Right renal cortex interstitium (tissue), 3 donors: ENCODE measurements at regions not wholly inside any gene's neighbourhood (a gene's known extent, or its start where the extent isn't known, plus 50 kb on each side); places are given as distances from the start of the nearest gene placed in this dataset.
"Not testable (repeated sequence)": the region's sequence is repeated elsewhere in the genome, so short reads cannot be mapped to it uniquely, and the experiment has no call there.

Source experiments
- DNase-seq, 3 donors: peaks; one replicate each; pipeline ENCODE4 v3.0.0-alpha.2; 2013; ENCODE audit warnings: low read depth in 3 of 3, low spot score in 2 of 3

GRCh38 chr11:45412521-45412920 is 126.4 kb upstream of the SYT13 start:
- DNase-seq: no peak

DNA sequence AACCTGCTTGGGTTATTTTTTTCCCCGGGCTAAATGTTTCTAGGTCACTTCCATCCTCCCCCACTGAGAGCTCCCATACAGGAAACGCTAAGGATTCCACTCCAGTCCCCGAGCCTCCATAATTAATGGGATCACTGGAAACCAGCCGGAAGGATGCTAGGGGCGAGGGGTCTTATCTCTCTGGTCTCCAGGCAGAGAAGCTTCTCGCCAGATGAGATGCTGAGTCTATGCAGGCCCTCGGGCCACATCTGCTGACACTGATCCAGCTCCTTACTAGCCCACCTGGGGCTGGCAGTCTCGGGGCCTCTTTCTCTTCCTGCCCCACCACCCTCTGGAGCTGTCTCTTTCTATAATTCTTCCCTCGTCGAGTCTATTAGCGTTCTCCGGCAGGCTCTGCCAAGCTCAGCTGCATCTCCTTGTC is 125.9 kb upstream of the SYT13 start:
- no peak for DNase-seq

DNA sequence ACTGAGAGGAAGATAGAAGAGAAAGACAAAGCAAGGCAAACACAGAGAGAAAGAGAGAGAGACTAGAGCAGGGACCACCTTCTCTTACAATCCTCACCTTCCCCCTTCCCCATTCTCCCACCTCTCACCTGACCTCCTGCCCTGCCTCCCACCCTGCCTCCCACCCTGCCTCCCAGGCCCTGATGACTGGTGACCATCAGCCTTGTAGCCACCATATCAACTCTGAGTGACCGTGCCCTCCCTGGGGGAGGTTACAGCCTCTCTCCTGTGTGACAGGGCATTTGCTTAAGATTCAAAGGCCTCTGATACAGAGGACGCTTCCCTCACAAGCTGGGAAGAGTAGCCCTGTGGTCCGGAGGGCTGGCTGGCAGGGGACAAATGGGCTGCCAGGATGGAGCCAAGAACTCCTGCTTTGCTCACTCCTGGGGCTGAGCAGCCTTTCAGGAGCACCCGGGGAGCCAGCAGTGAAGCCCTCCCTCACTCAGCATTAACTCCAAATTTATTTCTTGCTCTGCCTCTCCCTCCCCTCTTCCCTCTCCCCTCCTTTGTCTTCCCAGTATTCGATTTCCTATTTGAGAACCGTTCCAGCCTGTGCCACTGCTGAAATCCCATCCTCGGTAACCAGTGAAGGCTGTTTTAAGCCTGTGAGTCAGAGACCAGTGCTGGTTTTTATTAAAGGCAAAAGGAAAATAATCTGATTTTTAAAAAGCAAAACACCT is 125.2 kb upstream of the SYT13 start:
- no peak for DNase-seq

DNA sequence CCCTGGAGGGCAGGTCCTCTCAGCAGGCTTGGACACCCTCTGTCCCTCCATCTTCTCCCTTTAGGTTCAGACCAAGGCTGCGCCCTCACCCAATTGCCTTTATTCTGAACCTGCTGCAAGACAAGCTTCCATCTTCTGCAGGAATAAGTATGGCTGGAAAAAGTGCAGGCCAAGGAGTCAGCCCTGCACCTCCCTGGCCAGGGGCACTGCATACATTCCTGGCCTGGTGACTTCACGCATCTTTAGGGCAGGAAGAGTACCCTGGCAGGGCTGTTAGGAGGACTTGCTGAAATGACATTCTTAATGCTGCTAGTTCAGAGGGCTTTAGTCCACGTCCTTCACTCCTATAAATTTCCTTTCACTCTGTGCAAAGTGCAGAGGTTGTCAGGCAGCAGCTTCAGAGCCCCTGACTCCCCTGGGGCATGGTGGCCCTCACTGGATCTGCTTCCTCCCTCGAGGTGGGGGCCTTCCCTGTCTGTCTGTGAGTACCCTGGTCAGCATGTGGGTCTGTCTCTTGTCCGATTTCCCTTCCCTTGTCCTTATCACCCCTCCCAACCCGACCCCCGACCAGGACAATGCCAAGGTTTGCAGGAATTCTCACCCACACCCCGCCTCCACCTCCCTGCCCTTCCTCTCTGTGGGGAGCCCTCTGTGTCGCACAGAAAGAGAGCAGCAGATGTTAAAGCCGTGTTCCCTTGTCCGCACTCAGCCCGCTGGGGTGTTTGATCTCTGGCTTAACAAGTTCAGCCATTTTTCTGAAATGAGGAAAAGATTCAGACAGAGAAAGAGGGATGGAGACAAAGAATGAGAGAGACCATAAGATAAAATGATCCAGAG is 124.5 kb upstream of the SYT13 start:
- DNase-seq: no peak

DNA sequence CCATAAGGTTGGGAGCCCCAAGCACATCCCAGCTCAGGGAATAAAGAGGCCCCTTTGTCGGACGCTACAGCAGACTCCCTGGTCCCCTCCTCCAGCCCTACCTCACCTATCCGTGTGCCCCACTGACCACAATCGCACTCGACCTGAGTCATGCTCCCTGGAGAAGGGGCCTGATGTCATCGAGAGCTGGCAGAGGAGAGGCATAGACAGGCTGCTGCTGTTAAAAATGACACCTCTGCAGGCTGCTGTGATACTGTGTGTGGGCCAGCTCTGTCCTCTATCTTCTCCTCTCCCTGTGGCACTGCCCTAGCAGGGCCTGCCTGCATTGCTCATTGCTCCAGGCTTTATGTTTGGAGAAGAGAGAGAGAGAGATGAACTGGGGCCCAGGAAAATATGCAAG is 123.4 kb upstream of the SYT13 start:
- no peak for DNase-seq

DNA sequence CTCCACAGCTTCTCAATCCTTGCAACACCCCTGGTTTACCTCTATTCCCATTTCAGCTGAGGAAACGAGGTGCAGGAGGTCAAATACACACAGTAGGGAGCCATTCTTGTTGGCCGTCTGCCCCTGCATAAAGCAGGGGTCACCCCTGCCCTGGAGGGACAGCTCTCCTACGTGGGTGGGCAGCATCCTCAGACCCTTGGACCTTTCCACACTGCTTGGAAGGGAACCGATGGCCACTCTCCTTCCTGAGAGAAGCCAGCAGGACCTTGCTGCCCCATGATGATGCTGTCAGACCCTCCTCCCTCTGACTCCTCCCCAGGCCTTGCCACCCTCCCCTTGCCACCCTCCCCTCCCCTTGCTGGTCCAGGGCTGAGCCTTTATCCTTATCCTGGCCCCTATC is 121.1 kb upstream of the SYT13 start:
- DNase-seq: no peak

DNA sequence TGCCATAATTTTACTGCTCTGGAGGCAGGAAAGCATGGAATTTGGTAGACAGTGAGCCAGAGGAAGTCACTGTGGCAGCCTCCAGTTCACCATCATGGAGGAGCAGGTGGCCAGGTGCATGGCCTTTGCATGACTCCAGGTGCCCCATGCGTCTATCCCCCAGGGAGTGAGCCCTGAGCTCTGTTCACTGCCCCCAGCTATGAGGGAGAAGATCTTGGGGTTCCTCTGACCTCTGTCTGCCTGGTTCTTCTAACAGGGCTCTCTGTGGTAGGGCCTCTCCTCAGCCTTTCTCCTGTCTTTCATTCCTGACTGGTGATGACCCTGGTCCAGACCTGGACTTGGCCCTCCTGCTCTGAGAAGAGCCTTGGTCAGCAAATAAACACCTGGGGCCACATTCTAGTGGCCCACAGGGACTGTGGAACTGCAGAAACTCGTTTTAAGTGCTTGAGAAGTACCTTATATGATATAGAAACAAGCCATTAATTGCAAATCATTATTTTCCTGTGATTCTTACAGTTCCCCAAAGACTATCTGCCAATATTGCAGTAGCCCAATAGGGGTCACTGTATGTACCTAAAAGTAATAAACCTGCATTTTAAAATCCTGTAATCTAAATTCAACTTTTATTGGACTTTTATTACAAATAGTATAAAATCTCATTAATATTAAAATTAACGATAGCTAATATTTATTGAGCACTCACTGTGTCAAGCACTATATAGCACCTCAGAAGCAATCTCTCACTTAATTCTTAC is 120.0 kb upstream of the SYT13 start:
- no peak for DNase-seq

DNA sequence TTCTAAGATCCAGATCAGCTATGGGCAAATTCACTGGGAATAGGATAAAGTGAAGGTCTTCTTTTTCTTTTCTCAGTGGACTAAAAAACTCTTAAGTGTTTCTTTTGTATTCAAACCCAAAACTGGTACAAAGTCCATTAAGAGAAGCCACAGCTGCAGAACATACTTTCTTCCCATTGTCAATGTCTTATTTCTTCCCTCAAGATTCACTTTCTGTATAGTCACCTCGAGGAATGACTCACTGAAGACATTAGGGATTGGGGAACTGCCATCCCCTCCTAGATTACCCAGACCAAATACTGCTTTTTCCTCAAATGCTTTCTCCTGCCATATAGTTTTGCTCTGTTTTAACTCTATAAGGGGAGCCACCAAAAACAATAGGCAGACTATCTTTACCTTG is 117.4 kb upstream of the SYT13 start:
- DNase-seq: not testable (repeated sequence)

GRCh38 chr11:45402049-45402630 is 116.0 kb upstream of the SYT13 start:
- DNase-seq: no peak

DNA sequence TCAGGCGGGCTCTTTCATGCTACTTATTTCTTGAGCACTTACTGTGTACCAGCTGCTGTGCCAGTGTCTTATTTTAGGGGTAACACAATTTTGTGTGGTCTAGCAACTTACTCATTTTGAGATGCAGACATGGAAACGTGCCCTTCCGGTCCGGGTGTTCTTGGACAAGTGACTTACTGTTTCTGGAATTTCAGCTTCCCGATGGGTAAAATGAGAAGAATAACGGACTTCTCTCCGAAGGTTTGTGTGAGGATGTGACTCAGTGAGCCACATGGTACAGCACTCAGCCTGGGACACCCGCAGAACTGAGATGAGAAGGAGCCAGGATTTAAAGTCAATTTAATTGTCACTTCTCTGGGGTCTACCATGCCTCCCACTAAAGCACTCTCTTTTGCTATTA is 114.5 kb upstream of the SYT13 start:
- no peak for DNase-seq

DNA sequence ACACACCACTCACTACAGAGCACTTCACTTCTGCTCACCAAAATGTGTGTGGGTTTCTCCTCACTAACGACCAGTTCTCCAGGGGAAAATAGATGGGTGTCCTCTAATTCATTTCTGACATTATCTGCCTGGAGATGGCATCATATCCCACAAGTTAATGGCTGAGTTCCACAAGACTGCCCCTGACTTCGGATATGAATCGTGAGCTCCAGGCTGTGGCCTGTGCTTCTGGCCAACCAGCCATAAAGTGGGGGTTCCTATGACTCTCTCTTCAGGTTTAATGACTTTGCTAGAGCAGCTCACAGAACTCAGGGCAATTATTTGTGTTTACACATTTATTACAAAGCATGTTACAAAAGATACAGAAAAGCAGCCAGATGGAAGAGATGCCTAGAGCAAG is 113.0 kb upstream of the SYT13 start:
- no peak for DNase-seq

GRCh38 chr11:45398325-45398724 is 112.2 kb upstream of the SYT13 start:
- DNase-seq: no peak

- no peak for DNase-seq
Observed at GRCh38 chr11:45396394-45396793, 110.3 kb upstream of the SYT13 start.

- no peak for DNase-seq
Observed at GRCh38 chr11:45395947-45396346, 109.8 kb upstream of the SYT13 start.

DNA sequence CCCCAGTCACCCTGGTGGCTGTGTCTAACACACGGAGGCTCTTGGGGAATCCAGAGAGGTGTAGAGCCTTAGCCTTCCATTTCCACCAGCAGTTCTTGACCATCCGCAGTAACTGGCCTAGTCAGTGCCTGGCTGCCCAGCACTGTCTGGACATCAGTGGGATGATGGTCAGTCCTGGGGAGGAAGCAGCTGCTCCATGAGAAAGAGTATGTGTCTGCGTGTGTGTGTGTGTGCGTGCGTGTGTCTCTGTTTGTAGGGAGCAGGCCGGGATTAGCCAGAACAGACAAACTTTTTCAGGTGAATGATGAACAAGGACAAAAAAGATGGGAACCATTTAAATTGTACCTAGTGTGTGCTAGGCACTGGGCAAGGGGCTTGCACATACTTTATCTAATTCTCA is 109.3 kb upstream of the SYT13 start:
- DNase-seq: no peak

DNA sequence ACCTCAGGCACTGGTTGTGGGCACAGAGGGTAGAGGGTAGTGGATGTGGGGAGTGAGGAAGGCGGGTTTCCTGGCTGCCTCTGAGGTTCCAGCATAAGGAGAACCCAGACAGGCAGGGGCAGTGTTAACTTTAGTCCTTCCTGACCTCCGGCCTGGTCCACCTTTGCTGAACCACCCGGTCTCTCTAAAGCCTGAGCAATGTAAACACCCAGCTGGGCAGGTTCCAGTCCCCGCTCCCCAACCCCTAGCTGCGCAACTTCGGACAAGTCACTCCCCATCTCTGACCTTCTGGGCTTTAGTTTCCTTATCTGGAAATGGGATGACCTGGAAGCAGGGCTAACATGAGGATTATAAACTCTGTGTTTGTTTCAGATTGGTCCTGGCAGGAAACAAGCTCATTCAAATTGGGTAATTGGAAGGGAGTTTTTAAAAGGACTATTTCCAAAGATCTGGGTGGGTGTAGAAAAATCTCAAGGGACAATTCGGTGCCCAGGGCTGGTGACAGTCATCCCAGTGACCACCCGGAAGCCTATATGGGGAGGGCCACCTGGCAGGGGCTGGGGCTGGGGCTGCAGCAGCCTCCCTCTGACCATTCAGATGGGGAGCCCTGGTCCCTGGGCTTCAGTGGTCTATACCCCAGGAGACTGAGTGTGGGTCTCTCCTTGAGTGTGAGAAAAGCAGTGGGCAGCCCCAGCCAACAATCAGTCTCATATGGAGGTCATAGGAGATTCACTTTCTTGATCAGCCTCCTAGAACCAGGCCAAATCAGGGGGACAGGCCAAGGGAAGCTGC is 108.3 kb upstream of the SYT13 start:
- no peak for DNase-seq

GRCh38 chr11:45393826-45394225 is 107.7 kb upstream of the SYT13 start:
- no peak for DNase-seq

DNA sequence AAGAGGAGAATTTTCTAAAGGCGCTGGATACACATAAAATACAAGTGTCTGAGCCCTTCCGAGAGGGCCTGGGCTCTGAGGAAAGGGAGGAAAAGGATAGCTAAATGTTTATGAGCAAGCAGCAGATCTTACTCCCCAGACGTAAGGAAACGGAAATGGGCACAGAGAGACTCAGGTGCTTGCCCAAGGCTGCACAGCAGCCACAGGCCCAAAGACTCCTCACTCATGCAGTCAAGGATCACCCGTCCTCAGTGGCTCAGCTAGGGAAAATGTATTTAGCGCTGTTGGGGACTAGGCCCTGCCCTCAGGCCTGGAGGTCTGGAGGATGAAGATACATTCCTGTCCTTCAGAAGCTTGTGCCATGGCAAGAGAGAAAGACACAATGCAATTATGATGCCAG is 107.2 kb upstream of the SYT13 start:
- no peak for DNase-seq

GRCh38 chr11:45392591-45393091 is 106.5 kb upstream of the SYT13 start:
- DNase-seq: no peak

DNA sequence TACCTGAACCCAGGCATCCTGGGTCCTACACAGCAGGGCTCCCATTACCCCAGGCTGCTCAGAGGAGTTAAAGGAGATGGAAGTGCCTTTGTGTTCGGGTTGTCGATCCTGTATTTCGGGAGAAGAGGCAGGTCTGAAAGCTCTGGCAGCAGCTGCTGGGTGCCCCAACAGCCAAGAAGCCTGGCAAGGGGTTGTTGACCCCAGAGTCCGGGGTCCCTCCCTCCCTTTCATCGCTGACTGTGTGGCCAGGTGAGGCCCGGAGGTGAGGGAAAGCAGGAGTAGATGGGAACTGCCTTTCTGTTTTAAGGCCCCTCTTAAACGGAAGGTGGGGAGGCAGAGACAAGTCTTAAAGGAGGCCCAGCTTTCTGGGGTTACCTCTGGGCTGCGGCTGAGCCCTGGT is 106.0 kb upstream of the SYT13 start:
- no peak for DNase-seq
